K562 (cell line): ENCODE measurements at regions not wholly inside any gene's neighbourhood (a gene's known extent, or its start where the extent isn't known, plus 50 kb on each side); places are given as distances from the start of the nearest gene placed in this dataset.

ENCODE experiments used
- ATAC-seq: fragments of 200-7000 bp; cut with Tn5 transposase; 3 replicates; pipeline ENCODE4 v1.9.1; 2020; ENCODE audit warnings: moderate library complexity
- BruUV-seq: library from RNA; stranded (reverse); fragments of 400-500 nt; replicated peaks from 2 replicates; lab custom pipeline; 2021; lab: Mats Ljungman, UMichigan
- CTCF ChIA-PET: fragments of 300-600 bp; formaldehyde crosslinking; extraction: SDS; loops from one replicate; lab custom pipeline; 2021; ENCODE audit warnings: low intra/inter-chr PET ratio; lab: Yijun Ruan, JAX
- POLR2A ChIA-PET: fragments of 300-600, 350-650 bp; sonication (Branson Sonifier 250); formaldehyde crosslinking; extraction: SDS; loops from one replicate; lab custom pipeline; 2021; ENCODE audit warnings: antibody characterized with exemption, inconsistent platforms; lab: Yijun Ruan, JAX
- DNase-seq, 4 experiments: peaks; one replicate each; pipeline versions ENCODE4 v3.0.0 to v3.0.0-alpha.2; 2011 to 2018; ENCODE audit warnings: low spot score in 3 of 4, mixed read lengths in 3 of 4; ENCODE audit errors: extremely low read depth in 1 of 4
- FAIRE-seq: peaks from 2 replicates; lab custom pipeline; 2011; peaks lifted over from hg19 to GRCh38; lab: Jason Lieb, UNC
- H2AFZ ChIP-seq: 2 replicates; pipeline ENCODE4 v1.6.0; 2011; ENCODE audit warnings: low read depth, low read length, control low read depth, inconsistent platforms
- H3K27ac ChIP-seq: fragments of 200-600 bp; 3 replicates; pipeline ENCODE4 v1.8.0; 2011; ENCODE audit warnings: low read depth, mild to moderate bottlenecking, control low read depth, inconsistent platforms, low read length, moderate library complexity, mixed read lengths; ENCODE audit errors: extremely low read depth
- H3K27me3 ChIP-seq, 2 experiments: fragments of 300-600 bp in 1 of 2; 2 replicates in 1 of 2; 3 replicates in 1 of 2; pipeline versions ENCODE4 v1.6.0 to v1.8.0; 2011; ENCODE audit warnings: inconsistent platforms in 2 of 2, low read length in 2 of 2, mild to moderate bottlenecking in 1 of 2, mixed read lengths in 1 of 2, moderate library complexity in 1 of 2; ENCODE audit not compliant: control insufficient read depth in 2 of 2, insufficient read depth in 2 of 2
- H3K36me3 ChIP-seq: fragments of 300-600 bp; 3 replicates; pipeline ENCODE4 v1.8.0; 2011; ENCODE audit warnings: mild to moderate bottlenecking, low read length, inconsistent platforms; ENCODE audit not compliant: control insufficient read depth, insufficient read depth
- H3K4me1 ChIP-seq, 2 experiments: fragments of 200-600 bp in 1 of 2; replicated peaks in 1 of 2; 2 replicates in 1 of 2; 3 replicates in 1 of 2; pipeline versions ENCODE4 v1.5.1 to v1.8.0; 2011; ENCODE audit warnings: inconsistent platforms in 2 of 2, low read length in 2 of 2, mild to moderate bottlenecking in 1 of 2, mixed read lengths in 1 of 2, moderate library complexity in 1 of 2; ENCODE audit not compliant: control insufficient read depth in 2 of 2, insufficient read depth in 2 of 2
- H3K4me2 ChIP-seq: 2 replicates; pipeline ENCODE4 v1.6.1; 2011; ENCODE audit warnings: low read length, control low read depth, inconsistent platforms, mixed read lengths; ENCODE audit not compliant: insufficient read depth
- H3K4me3 ChIP-seq: fragments of 200-600 bp; sonication (generic), shearing (Covaris generic); 2 replicates; pipeline ENCODE4 v1.5.1; 2016; ENCODE audit warnings: control low read depth, inconsistent platforms
- H3K79me2 ChIP-seq: fragments of 200-600 bp; 3 replicates; pipeline ENCODE4 v1.8.0; 2011; ENCODE audit warnings: low read length, inconsistent platforms; ENCODE audit not compliant: control insufficient read depth, insufficient read depth
- H3K9ac ChIP-seq, 2 experiments: 2 replicates each; pipeline versions ENCODE4 v1.6.0 to v1.6.1; 2011; ENCODE audit warnings: low read depth in 2 of 2, low read length in 2 of 2, control low read depth in 1 of 2, inconsistent platforms in 1 of 2, mild to moderate bottlenecking in 1 of 2, mixed read lengths in 1 of 2; ENCODE audit not compliant: insufficient read depth in 1 of 2
- H3K9me1 ChIP-seq: one replicate; pipeline ENCODE4 v1.6.0; 2011; ENCODE audit warnings: inconsistent platforms, mild to moderate bottlenecking, low read length, moderate library complexity; ENCODE audit not compliant: control insufficient read depth, insufficient read depth
- H3K9me3 ChIP-seq: replicated peaks from 2 replicates; pipeline ENCODE4 v1.5.1; 2011; ENCODE audit warnings: low read depth, low read length, inconsistent platforms; ENCODE audit not compliant: control insufficient read depth, insufficient read depth
- H4K20me1 ChIP-seq: replicated peaks from 2 replicates; pipeline ENCODE4 v1.6.1; 2011; ENCODE audit warnings: low read length, inconsistent platforms, mixed read lengths; ENCODE audit not compliant: control insufficient read depth, insufficient read depth
- ASH1L ChIP-seq: fragments of 450-650 bp; IDR thresholded peaks from 2 replicates; pipeline ENCODE4 v1.6.1; 2018; ENCODE audit warnings: borderline replicate concordance, mild to moderate bottlenecking, low read depth; ENCODE audit not compliant: partially characterized antibody
- CBFA2T2 ChIP-seq: fragments of 450-650 bp; conservative IDR thresholded peaks from 2 replicates; pipeline ENCODE4 v1.6.1; 2017; ENCODE audit warnings: mild to moderate bottlenecking
- CBX3 ChIP-seq, 2 experiments: IDR thresholded peaks; 1 replicate in 1 of 2; 2 replicates in 1 of 2; pipeline ENCODE4 v1.6.1; 2012; ENCODE audit warnings: inconsistent platforms in 2 of 2, low read length in 2 of 2, borderline replicate concordance in 1 of 2, control low read depth in 1 of 2
- HMG20B ChIP-seq: fragments of 250-450 bp; sonication (Bioruptor Pico); IDR thresholded peaks from 2 replicates; pipeline ENCODE4 v1.5.0; 2021; ENCODE audit warnings: mild to moderate bottlenecking
- MECOM ChIP-seq: fragments of 250-450 bp; sonication (Bioruptor Pico); IDR thresholded peaks from 2 replicates; pipeline ENCODE4 v1.8.0; 2022; ENCODE audit warnings: inconsistent platforms
- NFYB ChIP-seq: IDR thresholded peaks from 2 replicates; pipeline ENCODE4 v1.6.1; 2011; ENCODE audit warnings: mild to moderate bottlenecking, moderate library complexity; ENCODE audit not compliant: insufficient read length; ENCODE audit errors: extremely low read depth
- RAD51 ChIP-seq: fragments of 450-650 bp; IDR thresholded peaks from 2 replicates; pipeline ENCODE4 v1.7.1; 2016; ENCODE audit warnings: low read depth, mild to moderate bottlenecking, borderline replicate concordance
- TFE3 ChIP-seq: fragments of 450-650 bp; formaldehyde crosslinking; IDR thresholded peaks from 2 replicates; pipeline ENCODE4 v1.4.0; 2020; ENCODE audit warnings: mild to moderate bottlenecking, mixed read lengths
- TOE1 ChIP-seq, 2 experiments: fragments of 450-650 bp in 1 of 2; sonication (generic) in 1 of 2; formaldehyde crosslinking in 1 of 2; IDR thresholded peaks; 2 replicates each; pipeline versions ENCODE4 v1.7.1 to v1.8.0; 2016 to 2022; ENCODE audit warnings: borderline replicate concordance in 2 of 2, mild to moderate bottlenecking in 2 of 2, antibody characterized with exemption in 1 of 2, inconsistent platforms in 1 of 2, low read depth in 1 of 2, missing genetic modification reagents in 1 of 2, moderate library complexity in 1 of 2
- USF1 ChIP-seq: sonication (generic); formaldehyde crosslinking; IDR thresholded peaks from 2 replicates; pipeline ENCODE4 v1.9.0; 2022; ENCODE audit warnings: mild to moderate bottlenecking, missing genetic modification reagents
- USF2 ChIP-seq: sonication (generic); formaldehyde crosslinking; IDR thresholded peaks from 2 replicates; pipeline ENCODE4 v1.5.0; 2020; ENCODE audit warnings: missing genetic modification reagents
- ZNF280B ChIP-seq: fragments of 250-450 bp; sonication (Bioruptor Pico); IDR thresholded peaks from 2 replicates; pipeline ENCODE4 v1.5.1; 2021; ENCODE audit warnings: mild to moderate bottlenecking
- WGBS: fragments of 100-300 bp; shearing (Covaris generic); methylation state at CpG from one replicate; pipeline ENCODE4 v1.1.6; 2016; ENCODE audit warnings: low coverage, mixed read lengths; ENCODE audit not compliant: insufficient coverage; ENCODE audit errors: missing lambda C conversion rate; 5-methylcytosine and 5-hydroxymethylcytosine counted together
- in situ Hi-C: fragments of 300-500 bp; cut with MboI; formaldehyde crosslinking; loops from 4 replicates; pipeline ENCODE4 v1.15.0; 2018; ENCODE audit warnings: inconsistent platforms, mixed read lengths
- intact Hi-C: fragments of 100-400 bp; cut with micrococcal nuclease; formaldehyde crosslinking; loops from 2 replicates; pipeline ENCODE4 v1.14.2; 2022

GRCh38 chr12:124497039-124497438, 70.4 kb downstream of the NCOR2 start (continued):
- TF ChIP-seq ZNF280B (CRISPR knock-in tag) (no peak), CBX3 (IDR thresholded peaks at IDR 0.05; ENCODE audit: borderline replicate concordance in 1 of 2, low read length in 2 of 2) (no peak)

- peak; percentile 61 to 92 (median 83) for DNase-seq
- in situ Hi-C loops (no loop called here), intact Hi-C loops (no loop called here)
- peak; percentile 78 for ATAC-seq
- BruUV-seq, result no TSS peak
- Histone ChIP-seq H3K9ac (peak overlapping the region in 1 of 2 experiments; percentile 73; a peak in 2 of 4 replicates), H3K79me2 (peaks cover 56% of the 10 kb centered on the region), H3K36me3 (peaks cover 22% of the 10 kb centered on the region; the same call in 2 of the 3 replicates), H4K20me1 (peaks cover 61% of the 10 kb centered on the region), H3K4me3 (no peak overlapping the region), H3K27ac (no peak overlapping the region), H3K4me2 (no peak overlapping the region), H3K9me3 (no peaks in the 10 kb centered on the region), H3K9me1 (peaks cover 3% of the 10 kb centered on the region), H3K4me1 (peaks cover 15 to 76% of the 10 kb centered on the region in 2 experiments; a peak in 4 of 5 replicates), H3K27me3 (no peaks in the 10 kb centered on the region), H2AFZ (no peak overlapping the region)
- ChIA-PET POLR2A (no interaction called here), CTCF (no interaction called here)
- peak; percentile 83 for FAIRE-seq
- 68% methylated on average over 3 of the region's 3 CpGs for WGBS
- TF ChIP-seq USF1, result peak; percentile 89
- peak; percentile 84 for TF ChIP-seq TFE3 (CRISPR knock-in tag)
- peak; percentile 38 for TF ChIP-seq CBFA2T2
- TF ChIP-seq ASH1L, result no peak
- no peak for TF ChIP-seq MECOM (CRISPR knock-in tag)
- TF ChIP-seq USF2 (CRISPR knock-in tag), result peak; percentile 88
- TF ChIP-seq NFYB, result peak; percentile 18
- TF ChIP-seq TOE1 (IDR thresholded peaks at IDR 0.05; ENCODE audit: borderline replicate concordance), result peak; percentile 91
- no peak for TF ChIP-seq TOE1 (CRISPR knock-in tag; IDR thresholded peaks at IDR 0.05; ENCODE audit: borderline replicate concordance, low read depth)
- TF ChIP-seq HMG20B, result no peak
- peak; percentile 90 for TF ChIP-seq RAD51
Observed at GRCh38 chr12:124496584-124496983, 70.8 kb downstream of the NCOR2 start.
